ENCODE measurements at regions not wholly inside any gene's neighbourhood (a gene's known extent, or its start where the extent isn't known, plus 50 kb on each side); places are given as distances from the start of the nearest gene placed in this dataset.
A peak's percentile ranks its signal among the peaks of the same experiment; 100 is the strongest.

DNA sequence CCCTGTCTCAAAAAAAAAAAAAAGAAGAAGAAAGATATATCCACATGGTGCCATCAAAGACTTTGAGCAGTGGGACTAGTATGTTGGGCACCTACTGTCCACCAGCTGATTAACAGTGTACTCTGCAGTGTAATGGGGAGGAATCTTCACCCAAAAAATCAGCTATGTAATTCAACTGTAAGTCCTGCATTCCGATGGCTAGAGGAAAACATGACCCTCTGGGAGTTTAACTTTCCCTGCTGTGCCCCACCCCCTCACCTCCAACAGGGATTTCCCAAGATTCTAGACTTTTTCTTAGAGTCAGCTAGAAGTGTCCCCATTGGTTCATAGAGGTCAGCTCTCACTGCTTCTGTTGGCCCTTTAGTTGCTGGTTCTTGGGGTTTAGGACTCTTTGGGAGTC is 221.2 kb upstream of the CLINT1 start:
- no peak for DNase-seq

DNA sequence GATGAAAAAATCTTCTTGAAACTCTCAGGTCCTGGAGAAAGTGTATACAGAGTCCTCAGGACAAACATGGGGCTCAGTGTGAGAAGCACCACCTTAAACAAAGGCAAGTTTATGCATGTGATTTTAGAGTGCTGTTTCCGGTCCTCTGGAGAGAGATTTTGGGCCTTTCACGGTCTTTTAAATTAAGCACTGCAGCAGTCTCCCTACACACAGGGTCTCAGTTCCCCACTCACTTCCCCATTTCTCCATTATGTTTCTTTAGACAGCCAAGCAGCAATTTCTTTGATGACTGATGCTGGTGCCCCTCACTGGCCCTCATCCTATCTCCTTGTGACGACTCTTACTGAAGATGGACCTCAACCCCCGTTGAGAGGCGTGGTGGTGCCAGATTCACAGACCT is 220.2 kb upstream of the CLINT1 start:
- no peak for DNase-seq

DNA sequence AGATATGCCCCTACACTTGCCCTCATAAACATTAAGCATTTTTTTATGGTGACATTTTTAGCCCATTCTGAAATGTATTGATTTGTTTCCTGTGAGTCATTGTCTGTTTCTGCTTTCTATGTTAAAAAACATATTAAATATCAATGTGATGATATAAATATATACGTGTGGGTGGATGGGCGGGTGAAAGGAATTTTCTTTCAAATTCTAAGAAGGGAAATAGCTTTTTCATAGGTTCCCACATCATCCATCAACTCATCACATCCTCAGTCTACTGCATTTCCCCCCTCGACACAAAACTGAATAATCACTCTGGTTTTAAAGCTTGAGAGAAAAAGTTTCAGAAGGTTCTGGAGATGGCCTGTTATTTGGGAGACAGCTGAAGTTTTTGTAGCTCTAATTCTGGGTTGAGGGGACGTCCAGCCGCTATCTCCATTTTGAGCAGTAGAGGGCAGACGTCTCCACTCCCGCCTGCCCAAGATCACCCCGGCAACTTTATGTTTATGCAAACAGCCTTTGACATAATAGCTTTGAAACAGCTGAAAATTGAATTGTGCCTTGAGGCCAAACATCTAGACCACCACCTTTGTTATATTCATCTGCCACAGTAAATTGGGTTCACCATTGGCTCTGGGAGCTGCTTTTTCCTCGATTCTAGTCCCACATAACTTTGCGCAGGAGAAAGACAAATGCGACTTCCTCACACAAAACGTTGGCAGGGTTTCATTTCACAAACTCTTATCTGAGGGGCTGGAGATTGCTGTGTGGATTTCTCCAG is 216.2 kb upstream of the CLINT1 start:
- peak; percentile 78 for DNase-seq

DNA sequence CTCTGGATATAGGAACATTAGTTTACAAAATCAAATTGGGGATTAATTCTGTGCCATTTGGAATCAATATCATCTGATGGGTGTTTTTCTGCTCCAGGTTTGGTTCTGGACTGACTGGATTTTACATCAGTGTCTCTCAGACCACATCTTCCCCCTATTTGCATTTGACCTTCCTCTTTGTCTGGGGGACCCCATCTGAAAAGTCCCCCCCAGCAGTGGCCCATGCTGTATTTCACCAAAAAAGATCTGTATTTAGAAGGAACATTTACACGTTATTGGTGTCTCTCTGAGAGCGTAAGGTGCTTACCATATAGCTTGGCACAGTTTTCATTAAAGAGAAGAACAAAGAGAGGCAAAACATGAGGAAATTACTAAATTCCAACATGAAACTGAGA is 215.6 kb upstream of the CLINT1 start:
- DNase-seq, result no peak

DNA sequence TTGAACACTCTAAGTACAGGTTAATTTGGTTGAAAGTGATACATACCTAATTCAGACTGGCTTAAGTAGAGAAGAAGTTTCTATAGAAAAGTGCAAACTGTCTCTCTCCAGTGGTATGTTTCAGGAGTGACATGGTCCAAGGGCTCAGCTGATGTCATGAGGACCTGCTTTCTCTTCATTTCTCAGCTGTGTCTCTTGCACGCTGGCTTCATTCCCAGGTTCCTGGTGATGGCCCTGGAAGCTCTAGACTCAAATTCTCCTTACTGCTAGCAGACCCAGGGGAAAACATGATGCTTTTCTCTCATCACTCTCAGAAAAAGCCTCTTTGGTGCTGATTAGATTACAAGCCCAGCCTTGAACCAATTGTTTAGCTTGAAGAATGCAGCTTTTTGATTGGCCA is 211.9 kb upstream of the CLINT1 start:
- DNase-seq, result no peak

DNA sequence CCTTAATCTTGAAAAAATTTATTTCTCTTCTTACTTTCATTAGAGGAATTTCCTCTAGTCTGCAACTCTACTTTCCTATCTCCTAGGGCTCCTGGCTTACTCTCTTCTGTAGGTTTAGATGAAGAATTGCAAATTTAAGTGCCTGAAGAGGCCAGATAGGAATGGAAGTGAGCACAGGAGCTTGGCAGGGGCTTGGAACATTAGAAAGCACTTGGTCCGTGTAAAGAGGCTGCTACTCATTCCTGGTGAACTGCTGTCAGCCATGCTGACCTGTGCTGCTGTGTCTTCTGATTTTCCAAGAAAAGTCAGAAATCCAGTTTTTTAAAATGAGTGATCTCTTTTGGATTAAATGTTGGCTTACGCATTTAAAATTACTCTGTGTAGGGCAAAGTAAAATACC is 210.9 kb upstream of the CLINT1 start:
- no peak for DNase-seq

DNA sequence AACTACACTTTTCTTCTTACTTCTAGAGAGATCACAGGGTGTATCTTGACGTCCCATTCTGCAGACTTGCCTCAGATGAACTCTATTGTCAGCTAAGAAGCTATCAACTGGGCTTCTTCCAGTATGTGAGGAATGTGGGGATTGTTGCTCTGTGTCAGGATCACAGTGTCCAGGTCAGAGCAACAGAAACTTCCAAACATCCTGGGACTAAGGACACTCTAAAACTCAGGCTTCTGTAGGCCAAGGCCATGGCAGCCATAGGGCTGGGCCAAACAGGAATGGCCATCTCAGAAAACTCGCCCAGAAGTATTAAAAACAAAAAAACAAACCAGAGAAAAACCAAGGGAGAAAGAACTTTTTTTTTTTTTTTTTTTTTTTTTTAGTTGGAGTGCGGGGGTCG is 210.0 kb upstream of the CLINT1 start:
- no peak for DNase-seq

DNA sequence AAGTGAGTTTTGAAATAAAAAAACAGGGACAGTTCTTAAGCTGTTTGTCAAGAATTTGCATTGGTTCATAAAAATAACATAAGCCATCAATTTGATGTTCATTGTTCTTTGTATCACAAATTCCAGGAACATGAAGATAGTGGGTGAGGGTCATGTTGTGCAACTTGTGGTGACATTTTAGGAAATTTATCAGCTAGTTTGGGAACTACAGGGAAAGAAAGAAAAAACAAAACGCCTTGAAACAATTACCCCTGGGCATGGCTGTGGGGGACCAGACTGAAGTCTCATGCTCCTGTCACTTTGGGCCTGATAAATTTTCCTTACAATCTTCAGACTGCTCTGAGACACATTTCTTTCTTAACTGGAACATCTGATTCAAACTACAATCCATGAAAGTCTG is 207.1 kb upstream of the CLINT1 start:
- DNase-seq, result no peak

DNA sequence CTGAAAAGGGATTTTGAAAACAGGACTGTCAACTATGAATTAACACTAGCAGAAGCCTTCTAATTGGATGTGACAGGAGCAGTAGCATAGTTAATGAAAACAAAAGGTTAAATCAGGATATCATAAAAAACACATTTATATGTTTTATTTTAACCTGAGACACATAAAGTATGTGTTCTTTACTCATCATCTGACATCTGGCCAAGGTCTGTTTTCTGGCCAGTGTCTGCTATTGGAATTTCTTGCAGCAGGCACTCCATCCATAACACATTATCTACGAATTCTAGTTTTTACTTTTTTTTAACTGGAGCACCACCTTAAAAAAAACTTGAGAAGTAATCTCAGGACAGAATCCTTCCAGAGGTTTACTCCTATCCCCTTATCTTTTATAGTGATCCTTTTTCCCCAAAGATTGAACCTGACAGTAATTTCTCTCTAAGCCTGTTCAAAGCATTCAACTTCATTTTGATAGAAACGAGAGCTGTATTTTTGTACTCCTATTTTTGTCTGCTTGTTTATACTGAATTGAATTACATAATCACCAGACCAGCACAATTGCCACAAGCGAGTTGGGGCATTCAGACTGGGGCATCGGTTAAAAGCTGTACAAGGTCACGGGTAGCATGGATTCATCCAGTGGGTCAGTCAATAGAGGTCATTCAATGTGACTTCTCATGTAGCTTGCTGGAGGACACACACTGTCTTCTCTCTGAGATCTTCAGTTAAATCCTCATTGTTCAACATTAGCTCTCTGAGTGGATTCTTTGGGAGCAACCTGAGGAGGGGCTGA is 205.6 kb upstream of the CLINT1 start:
- DNase-seq, result no peak

DNA sequence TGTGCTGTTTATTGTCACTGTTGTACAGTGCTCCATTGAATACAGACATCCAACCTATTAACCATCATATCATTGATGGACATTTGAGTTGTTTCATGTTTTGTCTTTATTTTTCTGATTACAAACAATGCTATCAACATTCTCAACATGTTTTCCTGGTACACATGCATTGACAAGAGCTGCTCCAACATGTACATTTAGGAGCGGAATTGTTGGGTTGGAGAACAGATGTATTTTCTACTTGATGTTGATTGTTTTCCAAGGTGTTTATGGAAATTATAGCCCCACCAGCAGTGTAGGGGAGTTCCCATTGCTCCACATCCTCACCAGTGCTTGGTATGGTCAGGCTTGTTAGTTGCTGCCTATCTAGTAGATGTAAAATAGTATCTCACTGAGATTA is 204.1 kb upstream of the CLINT1 start:
- no peak for DNase-seq

DNA sequence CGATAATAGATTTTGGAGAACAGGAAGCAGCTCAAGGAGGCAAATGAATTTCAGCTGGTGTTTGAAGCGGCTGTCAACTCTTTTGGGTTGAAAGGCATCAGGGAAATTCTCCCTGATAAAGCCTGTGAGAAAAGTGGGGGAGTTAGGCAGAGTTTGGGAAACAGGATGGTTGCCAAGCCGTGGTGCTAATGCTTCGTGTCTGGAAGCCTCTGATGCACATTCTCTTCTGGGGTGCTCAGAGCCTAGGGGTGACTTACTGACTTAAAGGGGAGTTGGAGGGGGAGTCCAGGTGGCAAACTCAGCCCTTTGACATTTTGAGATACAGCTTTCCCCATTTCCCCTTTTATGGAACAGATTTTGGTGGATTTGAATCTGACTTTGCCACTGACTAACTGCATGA is 202.5 kb upstream of the CLINT1 start:
- DNase-seq, result no peak

DNA sequence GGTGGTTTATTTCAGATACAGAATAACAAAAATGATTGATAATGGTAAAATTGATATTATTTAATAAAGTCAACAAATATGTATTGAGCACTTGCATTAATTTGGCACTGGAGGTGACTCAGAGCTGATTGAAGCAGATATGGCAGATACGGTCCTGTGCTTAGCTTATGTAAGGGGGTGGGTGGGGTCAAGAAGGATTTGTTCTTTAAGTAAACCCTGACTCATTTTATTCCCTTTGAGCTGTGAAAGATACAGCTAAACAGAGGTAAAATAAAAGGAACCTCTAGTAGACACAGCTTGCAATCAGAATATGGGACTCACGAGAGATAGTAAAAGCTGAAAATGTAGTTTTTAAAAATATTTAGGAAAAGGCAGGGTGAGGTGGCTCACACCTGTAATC is 201.3 kb upstream of the CLINT1 start:
- no peak for DNase-seq

DNA sequence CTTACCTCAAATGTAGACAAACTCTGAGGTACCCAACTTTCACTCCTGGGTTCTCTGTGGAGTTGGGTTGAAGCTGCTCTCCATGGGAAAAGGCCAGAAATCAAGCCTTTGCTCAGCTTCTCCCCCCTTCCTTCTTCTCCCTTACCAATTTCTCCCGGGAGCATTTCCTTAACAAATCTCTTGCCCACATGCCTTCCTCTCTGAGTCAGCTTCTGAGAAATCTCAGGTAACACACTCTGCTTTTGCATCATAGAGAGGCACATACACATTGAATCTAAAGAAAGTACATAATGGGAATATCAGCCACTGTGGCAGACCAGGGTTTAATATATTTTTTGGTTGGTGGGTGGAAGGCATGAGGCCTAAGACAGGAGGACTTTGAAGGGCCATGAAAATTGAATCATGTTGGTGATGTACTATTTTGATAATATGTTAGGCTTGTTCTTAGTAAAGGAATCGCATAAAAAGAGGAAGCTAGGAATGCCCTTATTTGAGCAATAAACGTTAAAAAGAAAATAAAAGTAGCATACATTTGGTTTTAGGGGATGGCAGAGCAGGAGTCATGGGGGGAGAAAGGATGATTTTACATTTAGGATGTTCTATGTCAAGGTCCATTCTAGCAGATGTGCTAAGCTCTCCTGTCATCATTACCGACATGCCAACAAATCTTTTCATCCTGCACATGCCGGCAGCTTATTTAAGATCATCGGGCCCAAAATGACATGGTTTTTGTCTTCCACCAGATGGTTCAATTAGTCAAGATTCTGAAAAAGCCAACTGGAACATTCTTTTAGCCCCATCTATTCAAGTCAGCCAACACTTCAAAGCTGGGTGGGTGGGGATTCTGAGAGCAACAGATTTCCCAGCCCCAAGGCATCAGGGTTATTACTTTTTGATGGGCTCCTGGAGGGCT is 199.5 kb upstream of the CLINT1 start:
- no peak for DNase-seq

DNA sequence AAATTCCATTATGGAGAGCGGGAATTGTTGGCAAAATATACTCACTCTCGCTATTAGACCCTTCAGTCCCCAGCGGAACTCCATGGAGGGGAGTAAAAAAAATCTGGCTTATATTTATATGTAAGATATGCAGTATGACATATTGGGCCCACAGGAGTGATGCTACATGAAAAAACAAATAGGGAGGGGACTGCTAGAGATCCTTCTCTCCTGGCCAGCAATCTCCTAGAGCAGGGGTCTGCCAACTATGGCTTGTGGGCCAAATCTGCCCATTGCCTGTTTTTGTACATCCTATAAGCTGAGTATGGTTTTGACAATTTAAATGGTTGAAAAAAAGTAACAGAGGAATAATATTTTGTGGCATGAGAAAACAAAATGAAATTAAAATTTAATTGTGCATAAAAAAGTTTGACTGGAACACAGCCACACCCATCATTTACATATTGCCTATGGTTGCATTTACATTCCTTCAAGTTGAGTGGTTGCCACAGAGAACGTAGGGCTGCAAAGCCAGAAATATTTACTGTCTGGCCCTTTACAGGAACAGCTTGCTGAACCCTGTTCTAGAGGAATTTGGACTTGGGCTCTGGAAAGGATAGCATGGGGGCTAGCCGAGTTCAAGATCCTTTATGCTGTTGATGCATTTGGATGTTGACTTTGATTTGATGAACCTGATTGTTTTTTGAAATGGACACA is 197.3 kb upstream of the CLINT1 start:
- no peak for DNase-seq

DNA sequence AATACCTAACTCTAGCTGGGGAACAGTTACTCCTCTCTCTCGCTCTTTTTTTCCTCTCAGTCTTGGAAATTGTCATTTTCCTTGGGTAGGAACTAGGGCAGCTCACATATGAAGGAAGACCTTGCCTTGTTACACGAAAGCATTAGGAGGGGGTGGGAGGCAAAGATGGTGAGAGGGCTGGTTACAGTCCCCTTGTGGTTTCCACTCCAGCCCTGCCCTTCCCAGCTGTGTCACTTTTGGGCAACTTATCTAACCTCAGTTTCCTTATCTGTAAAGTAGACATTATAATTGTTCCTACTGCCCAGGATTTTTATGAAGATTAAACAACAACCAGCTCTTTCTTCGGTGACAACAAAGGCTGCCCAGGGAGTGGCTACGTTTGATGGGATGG is 196.2 kb upstream of the CLINT1 start:
- DNase-seq, result no peak

DNA sequence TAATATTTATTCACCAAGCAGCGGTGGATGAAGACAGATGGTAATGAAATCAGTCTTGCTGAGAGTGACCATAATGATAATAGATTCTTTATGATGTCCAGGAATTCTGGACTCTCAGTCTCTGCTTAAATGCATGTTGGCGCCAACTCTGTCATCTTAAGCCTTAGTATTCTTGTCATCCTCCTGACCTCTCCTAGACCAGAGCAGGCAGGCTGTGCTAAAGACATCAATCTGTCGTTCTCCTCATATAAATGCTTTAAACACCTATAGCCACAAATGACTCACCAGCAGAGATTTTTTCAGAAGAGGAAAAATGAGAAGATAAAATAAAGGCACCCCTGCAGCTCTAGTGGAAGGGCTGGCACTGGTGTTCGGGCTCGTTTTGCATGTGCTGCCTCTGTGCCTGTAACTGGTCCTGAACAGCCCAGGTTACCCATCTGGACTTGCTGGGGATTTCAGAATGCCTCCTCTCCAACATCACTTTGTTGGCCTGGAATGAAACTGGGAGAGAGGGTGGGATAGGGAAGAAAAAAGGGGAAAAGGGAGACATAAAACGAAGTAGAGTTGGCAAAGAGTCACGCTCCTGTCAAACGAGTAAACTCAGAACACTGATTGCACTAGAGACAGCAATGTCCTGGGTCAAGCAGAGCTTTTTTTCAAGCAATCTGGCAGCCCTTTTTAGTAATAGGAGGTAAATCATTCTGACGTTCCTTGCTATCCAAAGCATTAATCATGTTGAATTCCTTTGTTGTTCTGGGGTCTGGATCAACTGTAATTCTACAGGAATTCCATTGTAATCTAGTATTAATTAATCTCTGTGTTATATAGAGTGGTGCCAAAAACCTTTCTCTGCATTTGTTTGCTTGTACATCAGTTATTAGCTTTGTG is 195.5 kb upstream of the CLINT1 start:
- DNase-seq, result no peak

DNA sequence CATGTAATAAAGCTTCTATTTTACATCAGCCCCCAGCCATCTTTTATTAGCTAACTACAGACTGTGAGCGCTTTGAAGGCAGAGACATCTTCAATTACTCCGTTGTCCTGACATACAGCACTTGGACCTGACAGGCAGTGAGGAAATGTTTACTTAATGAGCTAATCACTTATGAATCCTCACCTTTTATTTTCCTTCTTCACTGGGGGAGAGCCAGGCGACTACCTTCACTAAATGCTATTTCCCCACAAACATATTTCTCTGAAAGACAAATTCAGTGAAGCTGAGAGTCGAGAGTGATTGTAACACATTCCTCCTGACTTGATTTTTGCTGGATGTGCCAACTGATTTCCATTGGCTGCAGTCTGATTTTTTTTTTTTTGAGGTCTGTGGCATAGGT is 192.1 kb upstream of the CLINT1 start:
- no peak for DNase-seq

DNA sequence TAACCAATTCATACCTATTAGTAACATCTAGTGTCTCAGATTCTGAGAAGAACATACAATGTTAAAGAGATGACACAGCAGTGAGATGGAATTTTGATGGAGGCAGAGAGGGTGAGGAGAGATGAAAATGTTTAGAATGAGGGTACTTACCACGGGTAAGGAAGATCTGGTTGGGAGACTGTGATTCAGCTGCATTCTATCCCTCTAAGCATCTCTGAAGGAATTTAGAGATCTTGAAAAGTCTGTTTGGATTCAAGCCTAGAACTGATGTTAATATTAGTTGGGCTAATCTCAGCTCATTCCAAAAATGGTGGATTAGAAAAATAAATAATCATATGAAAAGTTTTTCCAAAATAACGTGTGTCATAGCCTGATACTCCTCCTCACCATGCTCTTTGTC is 191.5 kb upstream of the CLINT1 start:
- no peak for DNase-seq

DNA sequence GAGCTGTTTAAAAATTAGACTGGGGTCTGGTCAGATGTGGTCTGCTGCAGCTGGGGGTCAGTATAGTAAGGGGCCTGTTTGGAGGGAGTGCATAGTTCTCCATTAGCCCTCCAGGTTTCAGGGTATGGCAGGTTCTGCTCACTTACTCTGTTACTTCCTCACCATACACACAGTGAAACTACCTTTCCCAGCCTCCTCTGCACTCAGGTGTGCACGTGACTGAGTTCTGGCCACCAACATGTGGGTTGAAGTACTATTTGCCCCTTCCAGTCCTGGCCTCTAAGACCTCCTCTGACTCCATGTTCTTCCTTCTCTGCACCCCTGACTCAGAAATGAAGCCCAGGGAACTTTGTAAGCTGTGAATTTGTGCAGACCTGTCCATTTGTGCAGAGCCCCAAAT is 190.5 kb upstream of the CLINT1 start:
- no peak for DNase-seq

DNA sequence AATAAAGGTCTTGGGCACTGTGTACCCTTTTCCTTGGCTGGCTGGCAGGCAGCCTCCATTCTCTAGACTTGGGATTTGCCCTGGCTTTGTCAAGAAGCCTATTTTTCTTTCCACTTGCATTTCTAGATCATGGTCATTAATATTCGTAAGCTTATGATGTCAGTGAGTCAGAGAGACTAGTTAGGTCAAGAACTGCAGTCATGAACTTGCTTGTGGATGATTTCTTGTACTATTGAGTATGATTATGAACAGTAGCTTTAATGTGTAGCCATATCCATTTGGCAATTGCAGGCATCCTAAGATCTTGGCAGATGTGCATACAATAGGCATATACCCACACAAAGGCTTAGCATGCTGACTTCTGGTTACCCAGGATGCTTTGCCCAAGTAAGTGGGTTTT is 186.8 kb upstream of the CLINT1 start:
- no peak for DNase-seq

DNA sequence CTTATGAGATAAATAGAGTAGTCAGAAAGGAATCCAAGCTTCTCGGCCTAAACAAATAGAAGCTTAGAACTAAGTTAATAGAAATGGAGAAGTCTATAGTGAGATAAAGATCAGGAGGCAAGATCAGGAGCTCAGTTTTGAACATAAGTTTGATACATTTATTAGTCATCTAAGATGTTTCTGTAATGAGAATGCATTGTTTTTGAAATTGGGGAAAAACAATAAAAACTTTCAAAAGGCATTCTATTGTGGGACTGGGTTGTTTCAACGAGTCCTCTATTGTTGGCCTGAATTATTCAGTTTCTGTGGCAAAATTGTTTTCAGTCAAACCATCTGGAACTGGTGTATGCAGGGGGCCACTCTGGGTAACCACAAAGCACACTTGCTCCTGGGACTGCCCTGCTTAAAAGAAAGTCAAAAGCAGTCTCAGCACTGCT is 181.0 kb upstream of the CLINT1 start:
- DNase-seq, result no peak

DNA sequence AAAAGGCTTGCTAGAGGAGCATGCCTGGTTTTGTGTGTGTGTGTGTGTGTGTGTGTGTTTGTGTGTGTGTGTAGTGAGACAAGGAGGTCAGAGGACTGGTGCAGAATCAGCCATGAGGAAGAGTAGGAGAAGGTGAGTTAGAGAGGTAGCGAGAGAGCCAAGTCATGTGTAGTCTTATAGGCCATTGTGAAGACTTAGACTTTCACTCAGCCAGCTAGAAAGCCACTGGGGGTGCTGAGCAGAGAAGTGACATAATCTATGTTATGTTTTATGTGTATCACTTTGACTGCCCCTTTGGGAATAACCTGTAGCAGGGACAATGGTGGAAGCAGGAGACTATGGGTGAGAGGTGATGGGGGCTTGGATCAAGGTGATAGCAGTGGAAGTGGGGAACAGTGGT is 180.5 kb upstream of the CLINT1 start:
- DNase-seq, result no peak
